MM.1S (cell line): ENCODE measurements at regions not wholly inside any gene's neighbourhood (a gene's known extent, or its start where the extent isn't known, plus 50 kb on each side); places are given as distances from the start of the nearest gene placed in this dataset.

Source experiments
- DNase-seq: peaks from one replicate; pipeline ENCODE4 v3.0.0-alpha.2; 2015
- H2AFZ ChIP-seq: fragments of 300-600 bp; sonication (generic); 2 replicates; pipeline ENCODE4 v1.6.0; 2016; ENCODE audit warnings: antibody characterized with exemption, low read length
- H3F3A ChIP-seq: fragments of 300-600 bp; sonication (generic); 2 replicates; pipeline ENCODE4 v1.6.1; 2016; ENCODE audit warnings: mild to moderate bottlenecking, antibody characterized with exemption, low read length, moderate library complexity, mixed read lengths; ENCODE audit not compliant: insufficient read depth
- H3K27ac ChIP-seq: fragments of 300-600 bp; sonication (generic); 2 replicates; pipeline ENCODE4 v1.5.1; 2016; ENCODE audit warnings: mild to moderate bottlenecking, low read length
- H3K27me3 ChIP-seq: fragments of 300-600 bp; sonication (generic); replicated peaks from 2 replicates; pipeline ENCODE4 v1.6.0; 2016; ENCODE audit warnings: low read length; ENCODE audit not compliant: insufficient read depth
- H3K36me3 ChIP-seq: fragments of 300-600 bp; sonication (generic); replicated peaks from 2 replicates; pipeline ENCODE4 v1.6.1; 2016; ENCODE audit warnings: mild to moderate bottlenecking, low read length, mixed read lengths; ENCODE audit not compliant: insufficient read depth
- H3K4me1 ChIP-seq: fragments of 300-600 bp; sonication (generic); 2 replicates; pipeline ENCODE4 v1.6.1; 2016; ENCODE audit warnings: low read length, mixed read lengths
- H3K4me2 ChIP-seq: fragments of 300-600 bp; sonication (generic); 2 replicates; pipeline ENCODE4 v1.6.0; 2016; ENCODE audit warnings: low read depth, low read length
- H3K4me3 ChIP-seq: fragments of 300-600 bp; sonication (generic); 2 replicates; pipeline ENCODE4 v1.5.1; 2016; ENCODE audit warnings: low read length, mixed read lengths
- H3K79me2 ChIP-seq: fragments of 300-600 bp; sonication (generic); 2 replicates; pipeline ENCODE4 v1.6.1; 2016; ENCODE audit warnings: mixed run types, low read length, mixed read lengths
- H3K9ac ChIP-seq: fragments of 300-600 bp; sonication (generic); 2 replicates; pipeline ENCODE4 v1.6.1; 2016; ENCODE audit warnings: low read length, mixed read lengths
- H3K9me2 ChIP-seq: fragments of 300-600 bp; sonication (generic); replicated peaks from 2 replicates; pipeline ENCODE4 v1.6.1; 2016; ENCODE audit warnings: mild to moderate bottlenecking, low read length, mixed read lengths; ENCODE audit not compliant: insufficient read depth
- H3K9me3 ChIP-seq: fragments of 300-600 bp; sonication (generic); replicated peaks from 2 replicates; pipeline ENCODE4 v1.6.1; 2016; ENCODE audit warnings: mild to moderate bottlenecking, low read length, mixed read lengths; ENCODE audit not compliant: insufficient read depth
- H4K20me1 ChIP-seq: fragments of 300-600 bp; sonication (generic); 2 replicates; pipeline ENCODE4 v1.6.1; 2016; ENCODE audit warnings: mild to moderate bottlenecking, low read length, moderate library complexity, mixed read lengths; ENCODE audit not compliant: insufficient read depth
- EZH2 ChIP-seq: fragments of 300-600 bp; sonication (generic); optimal IDR thresholded peaks from 2 replicates; pipeline ENCODE3; 2017; ENCODE audit warnings: low read depth, mild to moderate bottlenecking, antibody characterized with exemption, low read length, mixed read lengths
- EZH2phosphoT487 ChIP-seq: fragments of 300-600 bp; sonication (generic); IDR thresholded peaks from 2 replicates; pipeline ENCODE4 v1.6.1; 2018; ENCODE audit warnings: antibody characterized with exemption, low read length
- TF ChIP-seq, protein P1 (sequence below): fragments of 300-600 bp; sonication (generic); IDR thresholded peaks from 2 replicates; pipeline ENCODE4 v1.5.1; 2016; ENCODE audit warnings: antibody characterized with exemption, low read length, mixed read lengths

DNA sequence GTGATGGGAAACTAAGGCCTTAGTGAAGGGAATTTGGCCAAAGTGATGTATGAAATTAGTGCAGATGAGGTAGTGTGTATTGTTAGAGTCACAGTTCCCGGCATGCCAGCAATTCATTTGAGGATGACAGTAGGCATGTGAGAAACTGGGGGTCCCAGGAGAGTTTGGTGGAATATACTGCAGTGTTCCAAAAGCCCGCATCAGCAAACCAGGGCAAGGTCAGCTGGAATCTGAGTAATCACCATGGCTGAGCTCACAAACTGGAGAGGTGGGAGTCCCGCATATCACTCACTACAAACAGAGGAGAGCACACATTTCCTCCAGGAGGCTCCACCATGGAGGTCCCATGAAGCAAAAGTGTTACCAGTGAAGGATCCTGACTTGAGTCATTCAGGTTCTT, 740.7 kb downstream of the TNS3 start:
- Histone ChIP-seq H3K4me2 (no peak overlapping the region), H3K36me3 (no peaks in the 10 kb centered on the region), H4K20me1 (no peaks in the 10 kb centered on the region), H3K27ac (no peak overlapping the region), H3K9ac (no peak overlapping the region), H3F3A (no peaks in the 10 kb centered on the region), H3K27me3 (no peaks in the 10 kb centered on the region), H3K4me3 (no peak overlapping the region), H2AFZ (no peak overlapping the region), H3K4me1 (no peaks in the 10 kb centered on the region), H3K79me2 (no peaks in the 10 kb centered on the region), H3K9me3 (no peaks in the 10 kb centered on the region), H3K9me2 (no peaks in the 10 kb centered on the region)
- DNase-seq = no peak
- TF ChIP-seq EZH2phosphoT487 (no peak), EZH2 (no peak)
- TF ChIP-seq, protein P1, sequence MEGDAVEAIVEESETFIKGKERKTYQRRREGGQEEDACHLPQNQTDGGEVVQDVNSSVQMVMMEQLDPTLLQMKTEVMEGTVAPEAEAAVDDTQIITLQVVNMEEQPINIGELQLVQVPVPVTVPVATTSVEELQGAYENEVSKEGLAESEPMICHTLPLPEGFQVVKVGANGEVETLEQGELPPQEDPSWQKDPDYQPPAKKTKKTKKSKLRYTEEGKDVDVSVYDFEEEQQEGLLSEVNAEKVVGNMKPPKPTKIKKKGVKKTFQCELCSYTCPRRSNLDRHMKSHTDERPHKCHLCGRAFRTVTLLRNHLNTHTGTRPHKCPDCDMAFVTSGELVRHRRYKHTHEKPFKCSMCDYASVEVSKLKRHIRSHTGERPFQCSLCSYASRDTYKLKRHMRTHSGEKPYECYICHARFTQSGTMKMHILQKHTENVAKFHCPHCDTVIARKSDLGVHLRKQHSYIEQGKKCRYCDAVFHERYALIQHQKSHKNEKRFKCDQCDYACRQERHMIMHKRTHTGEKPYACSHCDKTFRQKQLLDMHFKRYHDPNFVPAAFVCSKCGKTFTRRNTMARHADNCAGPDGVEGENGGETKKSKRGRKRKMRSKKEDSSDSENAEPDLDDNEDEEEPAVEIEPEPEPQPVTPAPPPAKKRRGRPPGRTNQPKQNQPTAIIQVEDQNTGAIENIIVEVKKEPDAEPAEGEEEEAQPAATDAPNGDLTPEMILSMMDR = no peak

DNA sequence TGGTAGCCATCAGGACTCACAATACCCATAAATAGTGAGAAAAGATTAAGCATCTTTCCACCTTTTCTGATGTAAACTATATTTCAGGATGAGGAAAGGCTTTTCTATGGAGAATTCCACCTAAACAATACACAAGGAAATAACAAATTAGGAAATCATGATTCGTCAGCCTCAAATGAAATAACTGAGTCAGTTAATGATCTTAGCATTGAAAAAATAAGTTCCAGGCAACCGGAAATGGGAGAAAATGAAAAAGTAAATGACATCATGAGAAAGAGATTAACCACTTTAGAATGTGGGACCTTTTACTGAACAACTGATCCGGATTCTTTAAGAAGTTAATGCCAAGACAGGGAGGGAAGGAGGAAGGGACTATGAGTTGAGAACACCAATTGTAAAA, 742.3 kb downstream of the TNS3 start:
- Histone ChIP-seq H3K9me3 (no peaks in the 10 kb centered on the region), H3K27ac (no peak overlapping the region), H3K9me2 (no peaks in the 10 kb centered on the region), H3K4me1 (no peaks in the 10 kb centered on the region), H3K27me3 (no peaks in the 10 kb centered on the region), H4K20me1 (no peaks in the 10 kb centered on the region), H3K36me3 (no peaks in the 10 kb centered on the region), H3F3A (no peaks in the 10 kb centered on the region), H2AFZ (no peak overlapping the region), H3K4me3 (no peak overlapping the region), H3K9ac (no peak overlapping the region), H3K4me2 (no peak overlapping the region), H3K79me2 (no peaks in the 10 kb centered on the region)
- no peak for DNase-seq
- no peak for TF ChIP-seq EZH2
- TF ChIP-seq EZH2phosphoT487 = no peak
- TF ChIP-seq, protein P1 = no peak

DNA sequence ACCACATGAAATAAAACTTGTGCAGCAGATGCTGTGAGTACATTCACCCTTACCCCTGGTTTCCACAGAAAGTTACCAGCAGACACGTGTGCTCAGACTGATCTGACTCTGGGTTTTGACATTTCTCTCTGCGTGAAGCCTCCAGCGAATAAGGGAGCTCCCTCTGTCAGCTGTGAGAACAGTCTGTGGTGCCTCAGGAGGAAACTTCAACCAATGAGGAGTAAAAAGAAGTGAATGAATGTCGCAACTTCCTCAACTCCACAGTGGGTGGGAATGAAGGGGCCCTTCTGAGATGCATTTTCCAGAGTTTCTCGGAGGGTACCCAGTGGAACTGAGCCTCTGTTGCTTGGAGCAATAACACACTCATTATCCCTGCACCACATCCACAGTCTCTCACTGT, 743.4 kb downstream of the TNS3 start:
- Histone ChIP-seq H3K9ac (no peak overlapping the region), H3K79me2 (no peaks in the 10 kb centered on the region), H3K36me3 (no peaks in the 10 kb centered on the region), H3K9me2 (no peaks in the 10 kb centered on the region), H3K4me3 (no peak overlapping the region), H3F3A (no peaks in the 10 kb centered on the region), H3K4me2 (no peak overlapping the region), H2AFZ (no peak overlapping the region), H3K4me1 (no peaks in the 10 kb centered on the region), H3K27ac (no peak overlapping the region), H3K9me3 (no peaks in the 10 kb centered on the region), H4K20me1 (no peaks in the 10 kb centered on the region), H3K27me3 (no peaks in the 10 kb centered on the region)
- no peak for TF ChIP-seq EZH2
- TF ChIP-seq, protein P1 = no peak
- TF ChIP-seq EZH2phosphoT487 = no peak
- no peak for DNase-seq
